KMS-11 (cell line): ENCODE measurements at regions not wholly inside any gene's neighbourhood (a gene's known extent, or its start where the extent isn't known, plus 50 kb on each side); places are given as distances from the start of the nearest gene placed in this dataset.

ENCODE experiments used
- H2AFZ ChIP-seq: fragments of 200-600 bp; sonication (generic); 2 replicates; pipeline ENCODE4 v1.6.1; 2016; ENCODE audit warnings: antibody characterized with exemption, mixed run types, low read depth
- H3K27ac ChIP-seq: fragments of 200-600 bp; sonication (generic); 2 replicates; pipeline ENCODE4 v1.6.1; 2016; ENCODE audit warnings: mild to moderate bottlenecking, mixed run types
- H3K27me3 ChIP-seq: fragments of 200-600 bp; sonication (generic); 2 replicates; pipeline ENCODE4 v1.6.1; 2017; ENCODE audit warnings: mild to moderate bottlenecking, low read depth, mixed run types, moderate library complexity; ENCODE audit not compliant: insufficient read depth
- H3K36me3 ChIP-seq: fragments of 200-600 bp; sonication (generic); 2 replicates; pipeline ENCODE4 v1.6.1; 2017; ENCODE audit warnings: mild to moderate bottlenecking, mixed run types; ENCODE audit not compliant: insufficient read depth
- H3K4me1 ChIP-seq: fragments of 200-600 bp; sonication (generic); 2 replicates; pipeline ENCODE4 v1.6.1; 2016; ENCODE audit warnings: mild to moderate bottlenecking, low read depth, mixed run types; ENCODE audit not compliant: poor library complexity, severe bottlenecking
- H3K4me2 ChIP-seq: fragments of 200-600 bp; sonication (generic); 2 replicates; pipeline ENCODE4 v1.7.0; 2016; ENCODE audit warnings: mild to moderate bottlenecking, mixed run types
- H3K4me3 ChIP-seq: fragments of 200-600 bp; sonication (generic); IDR thresholded peaks from 2 replicates; pipeline ENCODE4 v1.6.1; 2017; ENCODE audit warnings: low read depth, low read length, mixed read lengths; ENCODE audit not compliant: insufficient read depth
- H3K79me2 ChIP-seq: fragments of 200-600 bp; sonication (generic); 2 replicates; pipeline ENCODE4 v1.6.1; 2016; ENCODE audit warnings: low read depth, mixed run types; ENCODE audit not compliant: insufficient read depth
- H3K9ac ChIP-seq: fragments of 200-600 bp; sonication (generic); 2 replicates; pipeline ENCODE4 v1.6.1; 2016; ENCODE audit warnings: mild to moderate bottlenecking, mixed run types
- H4K20me1 ChIP-seq: fragments of 200-600 bp; sonication (generic); 2 replicates; pipeline ENCODE4 v1.6.1; 2016; ENCODE audit warnings: mild to moderate bottlenecking, mixed run types; ENCODE audit not compliant: insufficient read depth
- TF ChIP-seq, protein P1 (sequence below): fragments of 200-600 bp; sonication (generic); conservative IDR thresholded peaks from 2 replicates; pipeline ENCODE4 v1.6.1; 2017; ENCODE audit warnings: low read depth, mild to moderate bottlenecking, antibody characterized with exemption, low read length, moderate library complexity, mixed read lengths

- Histone ChIP-seq H3K27me3 (no peaks in the 10 kb centered on the region), H4K20me1 (no peaks in the 10 kb centered on the region), H3K27ac (no peak overlapping the region), H3K36me3 (no peaks in the 10 kb centered on the region), H3K4me2 (no peak overlapping the region), H3K4me3 (no peak overlapping the region), H3K9ac (no peak overlapping the region), H3K4me1 (no peaks in the 10 kb centered on the region), H3K79me2 (no peaks in the 10 kb centered on the region), H2AFZ (no peak overlapping the region)
- TF ChIP-seq, protein P1, sequence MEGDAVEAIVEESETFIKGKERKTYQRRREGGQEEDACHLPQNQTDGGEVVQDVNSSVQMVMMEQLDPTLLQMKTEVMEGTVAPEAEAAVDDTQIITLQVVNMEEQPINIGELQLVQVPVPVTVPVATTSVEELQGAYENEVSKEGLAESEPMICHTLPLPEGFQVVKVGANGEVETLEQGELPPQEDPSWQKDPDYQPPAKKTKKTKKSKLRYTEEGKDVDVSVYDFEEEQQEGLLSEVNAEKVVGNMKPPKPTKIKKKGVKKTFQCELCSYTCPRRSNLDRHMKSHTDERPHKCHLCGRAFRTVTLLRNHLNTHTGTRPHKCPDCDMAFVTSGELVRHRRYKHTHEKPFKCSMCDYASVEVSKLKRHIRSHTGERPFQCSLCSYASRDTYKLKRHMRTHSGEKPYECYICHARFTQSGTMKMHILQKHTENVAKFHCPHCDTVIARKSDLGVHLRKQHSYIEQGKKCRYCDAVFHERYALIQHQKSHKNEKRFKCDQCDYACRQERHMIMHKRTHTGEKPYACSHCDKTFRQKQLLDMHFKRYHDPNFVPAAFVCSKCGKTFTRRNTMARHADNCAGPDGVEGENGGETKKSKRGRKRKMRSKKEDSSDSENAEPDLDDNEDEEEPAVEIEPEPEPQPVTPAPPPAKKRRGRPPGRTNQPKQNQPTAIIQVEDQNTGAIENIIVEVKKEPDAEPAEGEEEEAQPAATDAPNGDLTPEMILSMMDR, result no peak
Observed at GRCh38 chr2:156132130-156132529, 200.4 kb downstream of the NR4A2 start.

- Histone ChIP-seq H3K4me3 (no peak overlapping the region), H3K79me2 (no peaks in the 10 kb centered on the region), H3K9ac (no peak overlapping the region), H3K36me3 (no peaks in the 10 kb centered on the region), H3K27ac (no peak overlapping the region), H3K4me1 (no peaks in the 10 kb centered on the region), H3K27me3 (no peaks in the 10 kb centered on the region), H4K20me1 (no peaks in the 10 kb centered on the region), H2AFZ (no peak overlapping the region), H3K4me2 (no peak overlapping the region)
- TF ChIP-seq, protein P1, result no peak
Observed at GRCh38 chr2:156129227-156129626, 203.3 kb downstream of the NR4A2 start.

- Histone ChIP-seq H3K36me3 (no peaks in the 10 kb centered on the region), H3K27ac (no peak overlapping the region), H3K79me2 (no peaks in the 10 kb centered on the region), H3K4me1 (no peaks in the 10 kb centered on the region), H4K20me1 (no peaks in the 10 kb centered on the region), H3K27me3 (no peaks in the 10 kb centered on the region), H3K4me3 (no peak overlapping the region), H2AFZ (no peak overlapping the region), H3K9ac (no peak overlapping the region), H3K4me2 (no peak overlapping the region)
- TF ChIP-seq, protein P1, result no peak
Observed at GRCh38 chr2:156125018-156125417, 207.5 kb downstream of the NR4A2 start.

- H3K4me3 ChIP-seq, result no peak overlapping the region
Observed at GRCh38 chr2:156124458-156124857, 208.1 kb downstream of the NR4A2 start.

More at GRCh38 chr2:156124458-156124857, 208.1 kb downstream of the NR4A2 start:
- no peak overlapping the region for H3K27ac ChIP-seq
- no peak overlapping the region for H2AFZ ChIP-seq
- H3K9ac ChIP-seq, result no peak overlapping the region
- no peaks in the 10 kb centered on the region for H3K4me1 ChIP-seq
- H4K20me1 ChIP-seq, result no peaks in the 10 kb centered on the region
- H3K27me3 ChIP-seq, result no peaks in the 10 kb centered on the region
- TF ChIP-seq, protein P1, result no peak
- no peaks in the 10 kb centered on the region for H3K79me2 ChIP-seq
- H3K4me2 ChIP-seq, result no peak overlapping the region
- no peaks in the 10 kb centered on the region for H3K36me3 ChIP-seq
